DOHH2 (cell line): ENCODE measurements at regions not wholly inside any gene's neighbourhood (a gene's known extent, or its start where the extent isn't known, plus 50 kb on each side); places are given as distances from the start of the nearest gene placed in this dataset.
"Not testable (repeated sequence)": the region's sequence is repeated elsewhere in the genome, so short reads cannot be mapped to it uniquely, and the experiment has no call there.

Source experiments
- H3F3A ChIP-seq: fragments of 200-600 bp; sonication (generic), shearing (Covaris generic); 2 replicates; pipeline ENCODE4 v1.6.0; 2016; ENCODE audit warnings: antibody characterized with exemption, mild to moderate bottlenecking; ENCODE audit not compliant: control insufficient read depth, insufficient read depth
- H3K27ac ChIP-seq: fragments of 200-600 bp; sonication (generic); 2 replicates; pipeline ENCODE4 v1.5.1; 2014; ENCODE audit warnings: low read depth, mild to moderate bottlenecking, low read length, moderate library complexity
- H3K27me3 ChIP-seq: fragments of 200-600 bp; sonication (generic); 2 replicates; pipeline ENCODE4 v1.6.1; 2014; ENCODE audit warnings: mild to moderate bottlenecking, low read length, mixed read lengths; ENCODE audit not compliant: control insufficient read depth
- H3K36me3 ChIP-seq: fragments of 200-600 bp; sonication (generic); 2 replicates; pipeline ENCODE4 v1.6.1; 2014; ENCODE audit warnings: mild to moderate bottlenecking, low read length, moderate library complexity, mixed read lengths; ENCODE audit not compliant: control insufficient read depth
- H3K4me1 ChIP-seq: fragments of 200-600 bp; sonication (generic); 2 replicates; pipeline ENCODE4 v1.6.1; 2014; ENCODE audit warnings: mild to moderate bottlenecking, low read length, mixed read lengths; ENCODE audit not compliant: control insufficient read depth
- H3K4me2 ChIP-seq: fragments of 200-600 bp; sonication (generic); 2 replicates; pipeline ENCODE4 v1.6.0; 2014; ENCODE audit warnings: mild to moderate bottlenecking, low read length, moderate library complexity
- H3K4me3 ChIP-seq: fragments of 200-600 bp; sonication (generic); 2 replicates; pipeline ENCODE4 v1.5.1; 2014; ENCODE audit warnings: mild to moderate bottlenecking, low read length, mixed read lengths
- H3K79me2 ChIP-seq: fragments of 200-600 bp; sonication (generic); 2 replicates; pipeline ENCODE4 v1.6.1; 2014; ENCODE audit warnings: mild to moderate bottlenecking, low read length, mixed read lengths; ENCODE audit not compliant: control insufficient read depth
- H3K9me2 ChIP-seq: fragments of 200-600 bp; sonication (generic); replicated peaks from 2 replicates; pipeline ENCODE4 v1.6.1; 2014; ENCODE audit warnings: mild to moderate bottlenecking, low read length, mixed read lengths; ENCODE audit not compliant: control insufficient read depth
- H3K9me3 ChIP-seq: fragments of 200-600 bp; sonication (generic); 2 replicates; pipeline ENCODE4 v1.6.1; 2014; ENCODE audit warnings: antibody characterized with exemption, low read length, mixed read lengths; ENCODE audit not compliant: control insufficient read depth, insufficient read depth
- H4K20me1 ChIP-seq: fragments of 200-600 bp; sonication (generic); 2 replicates; pipeline ENCODE4 v1.6.0; 2014; ENCODE audit warnings: low read depth, mild to moderate bottlenecking, antibody characterized with exemption, low read length, moderate library complexity; ENCODE audit not compliant: control insufficient read depth, insufficient read depth
- EZH2phosphoT487 ChIP-seq: fragments of 200-600 bp; sonication (generic); IDR thresholded peaks from 2 replicates; pipeline ENCODE4 v1.6.1; 2017; ENCODE audit warnings: borderline replicate concordance, mild to moderate bottlenecking, antibody characterized with exemption, low read length, moderate library complexity, mixed read lengths
- TF ChIP-seq, protein P1 (sequence below): fragments of 200-600 bp; sonication (generic); IDR thresholded peaks from one replicate; pipeline ENCODE4 v1.5.1; 2014; ENCODE audit warnings: antibody characterized with exemption, mild to moderate bottlenecking, low read depth, low read length; ENCODE audit not compliant: poor library complexity, severe bottlenecking

- Histone ChIP-seq H3K9me2 (no peaks in the 10 kb centered on the region), H3K27me3 (no peaks in the 10 kb centered on the region; the same call in 1 of the 2 replicates), H4K20me1 (no peaks in the 10 kb centered on the region), H3K36me3 (no peaks in the 10 kb centered on the region), H3K4me1 (no peaks in the 10 kb centered on the region), H3K4me3 (no peak overlapping the region), H3K4me2 (no peak overlapping the region), H3K27ac (no peak overlapping the region), H3K79me2 (no peaks in the 10 kb centered on the region), H3F3A (no peaks in the 10 kb centered on the region), H3K9me3 (no peaks in the 10 kb centered on the region)
- no peak for TF ChIP-seq EZH2phosphoT487
- TF ChIP-seq, protein P1, sequence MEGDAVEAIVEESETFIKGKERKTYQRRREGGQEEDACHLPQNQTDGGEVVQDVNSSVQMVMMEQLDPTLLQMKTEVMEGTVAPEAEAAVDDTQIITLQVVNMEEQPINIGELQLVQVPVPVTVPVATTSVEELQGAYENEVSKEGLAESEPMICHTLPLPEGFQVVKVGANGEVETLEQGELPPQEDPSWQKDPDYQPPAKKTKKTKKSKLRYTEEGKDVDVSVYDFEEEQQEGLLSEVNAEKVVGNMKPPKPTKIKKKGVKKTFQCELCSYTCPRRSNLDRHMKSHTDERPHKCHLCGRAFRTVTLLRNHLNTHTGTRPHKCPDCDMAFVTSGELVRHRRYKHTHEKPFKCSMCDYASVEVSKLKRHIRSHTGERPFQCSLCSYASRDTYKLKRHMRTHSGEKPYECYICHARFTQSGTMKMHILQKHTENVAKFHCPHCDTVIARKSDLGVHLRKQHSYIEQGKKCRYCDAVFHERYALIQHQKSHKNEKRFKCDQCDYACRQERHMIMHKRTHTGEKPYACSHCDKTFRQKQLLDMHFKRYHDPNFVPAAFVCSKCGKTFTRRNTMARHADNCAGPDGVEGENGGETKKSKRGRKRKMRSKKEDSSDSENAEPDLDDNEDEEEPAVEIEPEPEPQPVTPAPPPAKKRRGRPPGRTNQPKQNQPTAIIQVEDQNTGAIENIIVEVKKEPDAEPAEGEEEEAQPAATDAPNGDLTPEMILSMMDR: no peak
Observed at GRCh38 chr10:23918090-23918723, 290.7 kb upstream of the KIAA1217 start.

GRCh38 chr10:23918839-23919238 is 290.1 kb upstream of the KIAA1217 start:
- H3K79me2 ChIP-seq: no peaks in the 10 kb centered on the region
- H3K9me2 ChIP-seq: no peaks in the 10 kb centered on the region
- no peaks in the 10 kb centered on the region for H3F3A ChIP-seq
- H3K4me2 ChIP-seq: no peak overlapping the region
- no peak overlapping the region for H3K4me3 ChIP-seq
- H3K27ac ChIP-seq: no peak overlapping the region
- no peaks in the 10 kb centered on the region for H3K9me3 ChIP-seq
- H3K36me3 ChIP-seq: no peaks in the 10 kb centered on the region
- no peaks in the 10 kb centered on the region for H4K20me1 ChIP-seq
- no peaks in the 10 kb centered on the region; the same call in 1 of the 2 replicates for H3K27me3 ChIP-seq
- no peaks in the 10 kb centered on the region for H3K4me1 ChIP-seq
- TF ChIP-seq, protein P1: no peak
- no peak for TF ChIP-seq EZH2phosphoT487

DNA sequence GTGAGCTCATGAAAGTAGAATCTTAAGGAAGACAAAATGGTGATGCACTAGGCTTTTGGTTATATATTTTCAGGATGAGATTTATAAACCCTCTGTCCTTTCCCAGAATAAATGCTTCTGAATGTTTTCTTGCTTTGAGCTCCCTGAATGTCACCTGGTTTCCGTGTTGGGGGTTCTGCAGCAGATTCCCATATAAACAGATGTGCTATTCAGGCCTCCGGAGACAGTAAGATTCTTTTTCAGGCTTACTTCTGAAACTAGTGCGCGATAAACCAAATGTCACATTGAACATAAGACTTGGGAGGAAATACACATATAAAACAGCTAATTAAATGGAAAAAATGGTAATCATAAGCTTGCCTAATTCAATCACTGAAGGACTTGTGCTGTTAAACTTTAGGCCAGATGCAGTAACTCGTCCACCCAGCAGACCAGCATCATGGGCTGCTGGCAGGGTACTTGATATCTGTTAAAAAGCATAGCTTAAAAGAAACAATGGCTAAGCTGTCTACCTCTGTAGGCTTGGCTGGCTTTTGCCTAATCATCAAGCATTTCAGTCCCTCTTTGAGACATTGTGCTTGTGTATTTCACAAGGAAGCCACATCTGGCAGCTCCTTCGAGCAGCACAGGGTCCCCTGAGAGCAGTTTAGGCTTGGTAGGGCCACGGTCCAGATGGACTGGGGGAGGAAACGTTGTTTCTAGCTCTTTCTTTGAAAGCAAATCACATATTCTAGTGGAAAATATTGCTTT is 281.2 kb upstream of the KIAA1217 start:
- H3K4me2 ChIP-seq: no peak overlapping the region
- H3F3A ChIP-seq: no peaks in the 10 kb centered on the region
- no peak overlapping the region for H3K4me3 ChIP-seq
- no peaks in the 10 kb centered on the region for H3K27me3 ChIP-seq
- no peaks in the 10 kb centered on the region for H3K9me2 ChIP-seq
- no peaks in the 10 kb centered on the region for H3K79me2 ChIP-seq
- H4K20me1 ChIP-seq: no peaks in the 10 kb centered on the region
- TF ChIP-seq, protein P1: no peak
- no peak for TF ChIP-seq EZH2phosphoT487
- H3K4me1 ChIP-seq: no peaks in the 10 kb centered on the region; the same call in 1 of the 2 replicates
- no peaks in the 10 kb centered on the region for H3K36me3 ChIP-seq
- H3K9me3 ChIP-seq: no peaks in the 10 kb centered on the region
- H3K27ac ChIP-seq: no peak overlapping the region

DNA sequence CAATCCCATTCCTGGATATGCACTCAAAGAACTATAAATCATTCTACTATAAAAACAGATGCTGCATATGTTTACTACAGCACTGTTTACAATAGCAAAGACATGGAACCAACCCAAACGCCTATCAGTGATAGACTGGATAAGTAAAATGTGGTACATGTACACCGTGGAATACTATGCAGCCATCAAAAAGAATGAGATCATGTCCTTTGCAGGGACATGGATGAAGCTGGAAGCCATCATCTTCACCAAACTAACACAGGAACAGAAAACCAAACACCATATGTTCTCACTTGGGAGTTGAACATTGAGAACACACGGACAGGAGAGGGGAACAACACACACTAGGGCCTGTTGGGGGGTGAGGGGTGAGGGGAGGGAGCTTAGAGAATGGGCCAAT is 274.9 kb upstream of the KIAA1217 start:
- H3K27ac ChIP-seq, H3K4me1 ChIP-seq, H3K36me3 ChIP-seq, H4K20me1 ChIP-seq, H3K4me3 ChIP-seq, H3K27me3 ChIP-seq, H3F3A ChIP-seq, H3K9me3 ChIP-seq, H3K4me2 ChIP-seq, H3K79me2 ChIP-seq, H3K9me2 ChIP-seq: not testable (repeated sequence)
